GM18511 (cell line): ENCODE measurements at regions not wholly inside any gene's neighbourhood (a gene's known extent, or its start where the extent isn't known, plus 50 kb on each side); places are given as distances from the start of the nearest gene placed in this dataset.
"Not testable (repeated sequence)": the region's sequence is repeated elsewhere in the genome, so short reads cannot be mapped to it uniquely, and the experiment has no call there.

Experiments
- ATAC-seq: cut with Tn5 transposase; IDR thresholded peaks from one replicate; pipeline ENCODE4 v1.9.1; 2021; ENCODE audit warnings: mild to moderate bottlenecking, moderate library complexity; ENCODE audit not compliant: unreplicated experiment

DNA sequence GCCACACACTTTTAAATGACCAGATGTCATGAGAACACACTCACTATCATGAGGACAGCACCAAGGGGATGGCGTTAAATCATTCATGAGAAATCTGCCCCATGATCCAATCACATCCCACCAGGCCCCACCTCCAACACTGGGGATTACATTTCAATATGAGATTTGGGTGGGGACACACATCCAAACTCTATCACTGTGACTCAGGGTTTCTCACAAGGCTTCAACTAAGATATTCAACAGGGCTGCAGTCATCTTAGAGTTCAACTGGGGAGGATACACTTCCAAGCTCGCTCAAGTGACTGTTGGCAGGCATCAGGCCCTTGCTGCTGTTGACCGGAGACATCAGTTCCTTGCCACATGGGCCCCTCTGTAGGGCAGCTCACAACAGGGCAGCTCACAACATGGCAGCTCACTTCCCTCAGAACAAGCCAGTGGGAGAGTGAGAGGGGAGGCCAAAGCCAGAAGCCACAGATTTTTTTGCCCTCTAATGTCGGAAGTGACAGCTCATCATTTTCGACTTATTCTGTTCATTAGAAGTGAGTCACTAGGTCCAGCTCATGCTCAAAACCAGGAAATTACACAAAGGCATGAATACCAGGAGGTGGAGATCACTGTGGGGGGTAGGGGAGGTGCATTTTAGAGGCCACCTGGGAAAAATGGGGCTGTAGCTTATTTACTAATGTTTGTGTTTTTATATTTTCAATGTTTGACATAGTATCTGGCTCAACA lies 50.8 kb upstream of the PTHLH start:
- ATAC-seq, result no peak

DNA sequence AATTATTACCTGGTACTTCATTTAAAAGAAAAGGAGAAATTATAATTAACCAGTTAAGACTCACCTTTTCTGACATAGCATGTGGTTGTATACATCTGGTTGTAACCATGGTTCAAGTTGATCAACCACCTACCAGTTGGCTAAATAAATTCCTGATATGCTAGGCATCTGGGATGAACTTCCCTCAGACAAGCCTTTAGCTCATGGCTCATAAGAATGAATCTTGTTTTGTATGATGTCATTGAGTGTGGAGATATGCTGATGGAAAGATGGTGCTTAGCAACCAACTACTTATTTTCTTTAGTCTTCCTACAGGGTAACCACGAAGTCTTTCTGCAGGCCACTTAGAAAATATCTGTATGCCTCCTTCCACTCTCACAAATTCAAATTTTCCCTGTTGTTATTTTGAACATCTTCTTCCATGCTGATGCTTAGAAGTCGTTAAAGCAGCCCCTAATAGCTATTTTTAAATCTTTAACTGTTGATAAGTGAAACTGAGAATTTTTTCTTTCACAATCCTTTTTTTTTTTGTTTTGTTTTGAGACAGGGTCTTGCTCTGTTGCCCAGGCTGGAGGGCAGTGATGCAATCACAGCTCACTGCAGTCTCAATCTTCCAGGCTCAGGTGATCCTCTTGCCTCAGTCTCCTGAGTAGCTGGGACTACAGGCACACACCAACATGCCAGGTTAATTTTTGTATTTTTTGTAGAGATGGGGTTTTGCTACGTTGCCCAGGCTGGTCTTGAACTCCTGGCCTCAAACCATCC lies 51.9 kb upstream of the PTHLH start:
- ATAC-seq, result no peak

DNA sequence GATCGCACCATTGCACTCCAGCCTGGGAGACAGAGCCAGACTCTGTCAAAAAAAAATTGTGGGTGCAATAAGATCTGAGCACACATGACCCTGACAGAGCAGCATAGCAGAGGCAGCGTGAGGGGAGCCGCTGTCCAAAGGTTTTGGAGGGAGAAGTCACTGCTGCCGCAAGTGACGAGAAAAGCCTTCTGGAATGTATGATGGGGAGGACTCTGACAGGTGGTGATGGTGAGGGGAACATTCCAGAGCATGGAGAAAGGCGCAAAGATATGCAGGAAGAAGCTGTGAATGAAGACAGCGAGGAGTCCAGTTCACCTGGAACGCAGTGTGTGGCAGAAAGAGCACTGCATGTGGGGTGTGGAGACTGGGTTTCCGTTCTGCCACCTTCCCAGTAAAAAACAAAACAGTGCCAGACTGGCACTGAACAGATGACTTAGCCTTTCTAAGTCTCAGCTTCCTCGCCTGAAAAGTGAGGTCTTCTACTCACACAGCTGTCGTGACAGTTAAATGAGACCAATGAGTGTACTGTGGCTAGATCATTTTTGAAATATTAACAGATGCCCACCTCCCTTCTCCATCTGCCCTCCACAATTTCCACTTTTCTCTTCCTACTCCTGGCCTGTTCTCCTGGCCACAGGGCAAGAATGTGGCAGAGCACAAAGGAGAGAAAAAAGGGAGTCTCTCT lies 53.4 kb upstream of the PTHLH start:
- no peak for ATAC-seq

DNA sequence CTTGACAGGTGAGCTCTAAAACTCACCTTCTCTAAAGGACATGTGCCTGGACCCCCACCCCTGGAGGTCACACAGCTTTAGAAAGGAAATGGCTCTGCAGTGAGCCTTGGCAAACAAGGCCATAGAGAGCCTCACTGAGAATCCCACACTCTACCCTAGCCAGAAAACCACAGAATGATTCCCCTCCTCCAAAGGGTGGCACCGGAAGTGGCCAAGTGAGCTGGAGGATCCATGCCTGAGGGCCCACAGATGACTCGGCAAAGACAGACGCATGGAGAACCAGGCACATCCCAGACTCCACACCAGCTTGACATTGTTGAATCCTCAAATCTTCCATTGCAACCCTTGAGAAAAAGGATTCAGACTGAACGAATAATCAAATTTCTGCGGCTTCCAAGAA lies 54.2 kb upstream of the PTHLH start:
- ATAC-seq, result no peak

DNA sequence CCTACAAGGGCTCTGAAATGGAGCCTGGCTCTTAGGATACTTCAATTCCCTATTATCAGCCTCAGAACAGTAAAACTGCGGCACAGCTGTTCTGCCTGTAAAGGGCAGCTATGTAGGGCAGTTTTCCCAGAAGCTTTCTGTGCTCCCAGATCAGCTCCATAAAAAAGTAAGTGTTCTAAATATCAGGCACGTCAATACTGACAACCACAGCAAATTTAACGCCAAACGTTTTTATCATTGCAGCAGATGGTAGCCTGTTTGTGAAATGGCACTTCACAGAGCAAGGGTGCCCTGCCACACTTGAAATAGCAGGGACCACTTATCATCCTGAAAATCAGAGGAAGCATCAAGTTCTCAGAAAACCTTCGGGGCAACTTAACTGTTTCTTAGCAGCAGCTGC lies 54.8 kb upstream of the PTHLH start:
- no peak for ATAC-seq

DNA sequence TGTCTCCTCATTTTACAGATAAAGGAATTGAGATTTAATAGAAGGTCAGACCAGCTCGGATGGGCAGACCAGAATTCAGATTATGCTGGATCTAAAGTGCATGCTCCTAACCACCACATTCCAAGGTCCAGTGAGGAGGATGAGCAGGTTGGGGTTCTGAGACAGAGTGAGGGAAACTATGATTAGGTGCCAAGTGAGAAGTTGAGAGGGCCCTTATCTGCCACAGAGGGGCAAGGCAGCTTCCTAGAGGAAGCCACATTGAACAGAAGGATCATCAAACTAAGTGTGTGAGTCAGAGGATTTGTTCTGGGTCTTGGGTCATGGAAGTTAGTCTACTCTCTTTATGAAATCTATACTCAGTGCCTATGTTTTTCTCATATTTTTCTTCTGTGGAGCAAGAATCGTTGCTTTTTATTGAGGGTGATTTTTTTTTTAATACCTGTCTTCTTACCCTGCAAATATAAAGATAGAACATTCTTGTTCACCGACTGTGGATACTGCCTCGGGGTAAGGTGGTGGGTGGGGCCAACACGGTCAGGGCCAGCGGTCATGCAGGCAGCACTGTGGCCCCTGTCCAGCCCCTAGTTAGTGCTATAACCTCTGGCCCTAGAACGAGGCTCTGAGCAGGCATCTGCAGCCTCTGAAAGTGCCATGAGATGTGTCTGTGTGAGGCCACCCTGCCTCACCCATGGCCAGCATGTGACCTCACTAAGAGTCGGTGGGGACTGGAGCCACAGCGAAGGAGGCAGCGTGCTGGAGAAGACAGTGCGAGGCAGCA lies 55.6 kb upstream of the PTHLH start:
- ATAC-seq, result no peak

DNA sequence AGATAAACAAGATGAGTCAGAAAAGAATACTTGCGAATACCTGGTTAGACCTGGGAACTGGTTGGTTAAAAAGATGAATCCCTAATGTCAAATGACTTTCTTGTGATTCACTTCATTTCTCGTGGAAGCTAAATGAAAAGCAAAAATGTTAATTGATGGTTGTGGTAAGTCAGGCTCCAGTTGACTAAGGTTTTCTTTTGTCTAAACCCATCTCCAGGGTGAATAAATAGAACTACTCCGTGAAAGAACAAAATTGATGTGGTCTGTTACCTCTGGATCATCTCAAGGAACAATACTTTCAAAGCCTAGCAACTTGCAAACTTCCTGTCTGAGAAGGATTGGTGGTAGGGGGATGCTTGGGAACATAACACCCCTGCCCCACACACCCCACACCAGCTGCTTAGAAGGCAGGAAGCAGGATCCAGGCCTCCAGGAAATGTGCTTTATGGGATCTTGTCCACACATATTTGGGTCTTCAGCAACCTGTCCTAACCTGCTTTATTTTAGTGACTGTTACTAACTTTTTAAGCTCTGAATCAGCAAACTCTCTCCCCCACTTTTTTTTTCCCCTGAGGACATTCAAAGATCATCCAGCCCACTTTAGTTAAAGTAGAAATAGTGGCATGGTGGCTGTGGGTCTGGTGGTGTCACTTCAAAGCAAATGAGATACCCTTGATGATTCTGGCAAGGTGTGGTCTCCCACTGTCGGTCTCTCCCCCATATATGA lies 60.4 kb upstream of the PTHLH start:
- ATAC-seq, result no peak

DNA sequence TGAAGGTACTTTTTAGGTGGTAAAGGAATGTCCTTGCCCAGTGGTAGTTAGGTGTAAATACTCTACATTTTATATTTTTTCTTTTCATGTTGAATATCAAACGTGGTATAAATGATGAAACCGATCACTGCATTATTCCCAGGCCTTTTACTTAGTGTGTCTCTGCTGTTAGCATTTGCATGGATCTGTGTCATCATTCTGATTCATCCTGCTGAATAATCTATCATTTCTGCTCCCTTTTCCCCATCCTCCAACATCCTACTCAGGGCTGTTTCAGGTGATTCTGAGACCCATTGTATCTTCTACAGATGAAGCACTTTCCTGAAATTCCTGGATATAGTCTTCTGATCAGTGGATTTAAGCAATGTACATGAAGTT lies 61.0 kb upstream of the PTHLH start:
- no peak for ATAC-seq

DNA sequence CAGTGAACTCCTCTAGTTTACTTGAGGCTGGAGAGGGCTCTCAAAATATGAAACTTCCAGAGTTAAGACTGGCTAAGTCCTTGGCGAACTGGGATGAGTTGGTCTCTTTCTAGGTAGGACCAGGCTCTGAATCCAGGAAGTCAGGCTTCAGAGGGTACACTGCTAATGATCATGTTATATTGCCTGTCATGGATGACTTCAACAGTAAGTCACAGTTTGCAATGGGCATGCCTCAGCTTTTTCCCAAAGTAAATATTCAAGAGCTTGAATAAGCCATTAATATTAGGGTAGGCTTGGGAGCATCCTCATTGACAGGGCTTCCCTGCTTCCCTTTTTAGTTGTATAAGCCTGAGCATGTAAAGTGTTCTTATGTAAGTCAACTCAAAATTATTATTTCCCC lies 61.7 kb upstream of the PTHLH start:
- ATAC-seq, result no peak

DNA sequence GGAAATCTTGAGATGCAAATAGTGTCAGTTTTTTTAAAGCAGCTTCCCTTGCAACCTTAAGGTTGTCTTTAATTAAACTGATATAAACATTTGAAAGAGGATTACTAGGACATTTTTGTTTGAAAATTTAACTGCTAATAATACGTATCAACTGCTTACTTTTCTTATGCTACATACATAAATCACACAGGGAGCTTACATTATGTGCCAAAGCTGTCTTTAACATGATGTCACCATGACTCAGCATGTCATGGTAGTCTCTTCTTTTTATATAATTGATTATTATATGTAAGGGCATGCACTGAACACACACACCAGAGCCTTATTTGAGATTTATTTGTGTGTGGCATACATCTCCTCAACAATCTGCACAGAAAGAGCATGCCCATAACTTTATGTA lies 63.0 kb upstream of the PTHLH start:
- no peak for ATAC-seq

DNA sequence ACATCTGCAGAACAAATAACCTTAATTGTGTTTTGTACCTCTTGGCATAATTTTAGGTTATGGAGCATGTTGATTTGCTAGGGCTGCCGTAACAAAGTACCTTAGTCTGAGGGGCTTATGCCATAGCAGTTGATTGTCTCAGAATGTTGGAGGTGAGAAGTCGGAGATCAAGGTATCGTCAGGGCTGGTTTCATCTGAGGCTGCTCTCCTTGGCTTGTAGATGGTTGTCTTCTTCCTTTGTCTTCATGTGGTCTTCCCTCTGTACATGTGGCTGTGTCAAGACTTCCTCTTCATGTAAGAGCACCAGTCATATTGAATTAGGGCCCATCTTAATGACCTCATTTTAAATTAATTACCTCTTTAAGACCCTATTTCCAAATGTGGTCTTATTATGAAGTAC lies 64.4 kb upstream of the PTHLH start:
- ATAC-seq, result no peak

DNA sequence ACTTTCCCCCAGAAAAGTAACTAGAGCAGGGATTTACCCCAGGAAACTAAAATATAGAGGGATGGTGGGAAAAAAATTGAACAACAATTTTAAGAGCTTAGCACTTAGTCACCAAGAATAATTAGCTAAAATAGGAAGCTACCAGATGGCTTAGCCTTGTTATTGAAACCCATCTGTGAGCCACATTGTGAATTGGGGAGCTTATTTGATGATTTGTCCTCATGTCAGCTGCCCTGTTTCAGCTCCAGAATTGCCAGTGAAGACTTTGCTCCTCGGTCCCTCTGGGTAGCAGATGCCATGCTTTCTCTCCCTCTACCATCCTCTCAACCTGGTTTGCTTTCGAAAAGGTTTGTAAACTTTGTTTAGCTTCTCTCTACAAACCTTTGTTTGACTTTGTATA lies 67.7 kb upstream of the PTHLH start:
- no peak for ATAC-seq

DNA sequence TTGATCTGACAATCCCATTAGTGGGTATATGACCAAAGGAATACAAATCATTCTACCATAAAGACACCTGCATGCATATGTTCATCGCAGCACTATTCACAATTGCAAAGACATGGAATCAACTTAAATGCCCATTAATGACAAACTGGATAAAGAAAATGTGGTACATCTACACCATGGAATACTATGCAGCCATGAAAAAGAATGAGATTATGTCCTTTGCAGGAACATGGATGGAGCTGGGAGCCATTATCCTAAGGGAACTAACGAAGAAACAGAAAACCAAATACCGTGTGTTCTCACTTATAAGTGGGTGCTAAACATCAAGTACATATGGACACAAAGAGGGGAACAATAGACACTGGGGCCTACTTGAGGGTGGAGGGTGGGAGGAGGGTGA lies 74.1 kb upstream of the PTHLH start:
- ATAC-seq, result not testable (repeated sequence)

DNA sequence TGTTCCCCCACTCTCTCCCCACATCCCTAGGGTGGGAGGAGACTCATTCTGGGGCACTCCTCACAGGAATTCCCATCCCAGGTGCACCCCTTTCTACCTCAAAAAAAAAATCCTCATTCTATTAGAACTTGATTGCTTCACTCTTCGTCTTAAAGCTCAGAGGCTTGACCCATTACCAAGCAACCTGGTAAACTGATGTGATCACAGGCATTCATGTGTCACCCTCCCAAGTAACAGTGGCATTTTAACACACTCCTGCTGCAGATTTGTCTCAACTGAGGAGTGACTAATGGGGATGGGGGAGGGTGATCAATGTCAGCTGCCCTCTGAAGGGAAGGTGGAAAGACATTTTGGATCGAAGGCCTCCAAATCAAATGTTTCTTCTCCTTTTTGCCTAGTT lies 78.1 kb upstream of the PTHLH start:
- ATAC-seq, result no peak

DNA sequence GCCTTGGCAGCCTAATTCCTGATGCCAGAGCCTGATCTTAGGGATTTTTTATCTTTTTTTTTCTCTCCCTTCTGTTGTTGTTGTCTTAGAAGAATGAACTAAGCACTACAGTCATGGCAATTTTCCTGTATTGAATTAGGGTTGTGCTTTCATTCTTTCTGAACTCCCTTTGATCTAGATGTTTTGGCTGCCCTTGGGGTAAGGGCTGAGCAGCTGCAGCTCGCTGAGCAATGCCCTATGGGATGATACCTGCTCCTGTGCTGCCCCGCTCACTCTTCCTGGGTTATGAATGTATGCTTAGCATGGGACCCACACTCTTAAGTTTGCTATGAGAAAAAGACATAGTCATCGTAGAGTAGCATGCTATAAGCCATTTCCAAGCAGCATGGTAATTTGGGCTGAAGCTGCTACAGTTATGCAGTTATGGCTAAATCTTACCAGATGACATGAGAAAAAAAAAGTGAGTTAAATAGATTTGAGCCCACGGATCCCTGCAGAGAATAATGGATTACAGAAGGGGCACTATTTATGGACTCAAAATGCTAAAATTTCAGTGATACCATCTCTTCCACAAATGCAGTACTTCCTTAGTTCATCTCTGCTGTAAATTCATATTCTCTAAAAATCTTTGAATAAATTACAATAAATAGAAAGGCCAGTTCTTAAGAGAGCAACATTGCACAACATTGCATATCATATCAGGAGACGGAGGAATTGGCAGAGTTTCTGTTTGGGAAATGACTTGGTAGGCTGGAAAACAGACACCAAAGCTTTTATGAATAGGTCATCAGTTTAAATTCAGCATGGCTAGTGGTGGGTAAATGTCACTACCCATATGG lies 79.2 kb upstream of the PTHLH start:
- no peak for ATAC-seq

DNA sequence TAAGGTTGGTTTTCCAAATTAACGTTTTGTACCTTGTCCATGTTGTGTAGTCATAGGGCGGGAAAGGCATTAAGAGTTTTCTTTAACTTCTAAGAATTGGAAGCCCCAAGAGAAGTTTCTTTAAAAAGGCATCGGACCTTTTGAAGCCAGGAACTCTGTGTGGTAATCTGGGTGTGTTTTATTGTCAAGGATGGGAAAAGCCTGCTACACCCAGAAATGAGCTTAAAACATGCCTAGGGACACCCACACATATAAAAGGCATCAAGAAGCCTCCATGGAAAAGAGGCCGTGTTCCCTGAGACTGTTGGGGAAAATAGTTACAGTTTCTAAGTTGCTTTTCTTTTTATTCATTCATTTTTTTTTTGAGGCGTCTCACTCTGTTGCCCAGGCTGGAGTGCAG lies 81.0 kb upstream of the PTHLH start:
- no peak for ATAC-seq

DNA sequence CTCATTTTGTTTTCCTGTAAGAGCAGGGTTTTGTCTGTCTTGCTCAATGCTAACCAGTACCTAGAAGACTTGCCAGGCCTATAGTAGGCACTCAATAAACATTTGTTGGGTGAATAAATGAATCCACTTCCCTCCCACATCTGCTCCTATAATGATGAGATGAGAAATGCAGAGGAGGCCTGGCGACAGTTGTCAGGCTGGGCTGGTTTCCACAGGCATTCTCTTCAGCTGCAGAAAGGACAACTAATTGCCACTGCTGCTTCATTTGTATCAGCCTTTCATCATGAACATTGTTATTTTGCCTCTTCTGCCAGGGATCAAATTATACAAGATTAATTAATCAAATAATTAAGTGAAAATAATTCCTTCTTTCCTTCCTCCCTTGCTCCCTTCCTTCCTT lies 82.0 kb upstream of the PTHLH start:
- no peak for ATAC-seq

DNA sequence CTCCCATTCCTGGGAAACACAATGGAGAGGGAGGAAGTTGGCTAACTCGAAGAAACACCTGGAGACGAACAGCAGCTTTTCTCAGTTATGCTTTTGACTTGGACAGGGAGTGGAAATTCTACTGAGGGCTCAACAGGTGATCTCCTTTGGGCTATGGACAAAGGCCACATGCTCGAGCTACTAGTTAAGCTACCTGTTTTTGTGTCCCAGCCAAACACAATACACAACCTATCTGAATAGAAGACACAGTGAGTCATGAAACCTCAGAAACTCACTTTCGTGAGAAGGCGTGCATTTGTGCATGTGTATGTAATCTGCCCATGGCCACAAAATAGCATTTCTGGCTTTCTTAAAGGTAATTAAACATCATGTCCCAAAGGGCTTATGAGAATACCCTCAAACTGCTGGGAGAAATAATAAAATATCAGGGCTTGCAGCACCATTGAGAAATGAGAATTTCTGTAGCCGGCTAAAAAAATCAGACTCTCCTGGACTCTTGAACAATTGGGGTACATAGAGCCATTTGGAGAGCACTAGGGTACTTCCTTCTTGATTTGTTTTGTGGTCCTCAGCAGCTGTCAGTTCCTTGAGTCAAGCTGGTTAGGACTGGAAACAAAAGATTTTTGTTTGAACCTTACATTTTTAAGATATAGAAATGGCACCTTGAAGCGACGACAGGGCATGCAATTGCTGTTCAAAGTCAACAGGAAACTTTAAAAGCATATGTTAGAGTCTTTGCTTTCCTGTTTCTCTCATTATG lies 85.5 kb upstream of the PTHLH start:
- no peak for ATAC-seq

DNA sequence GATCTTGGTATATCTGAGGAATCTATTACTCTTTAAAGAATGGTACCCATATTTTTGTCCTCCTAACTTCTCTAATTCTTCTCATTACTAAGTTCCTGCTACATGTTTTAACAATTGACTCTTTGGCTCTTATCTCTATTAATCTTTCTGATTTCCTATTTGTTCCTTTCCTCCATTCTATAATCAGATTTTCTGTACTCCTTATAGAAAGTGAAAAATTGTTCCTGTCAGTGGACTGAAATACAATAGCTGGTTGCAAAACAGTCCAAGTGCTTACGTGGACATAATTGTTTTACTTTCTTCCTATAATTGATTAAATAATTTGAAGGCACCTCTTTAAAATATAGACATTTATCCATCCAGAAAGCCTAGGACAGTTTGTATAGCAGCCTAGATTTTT lies 86.7 kb upstream of the PTHLH start:
- ATAC-seq, result no peak
